Left lung (tissue), 4 donors: ENCODE measurements at regions not wholly inside any gene's neighbourhood (a gene's known extent, or its start where the extent isn't known, plus 50 kb on each side); places are given as distances from the start of the nearest gene placed in this dataset.
"Not testable (repeated sequence)": the region's sequence is repeated elsewhere in the genome, so short reads cannot be mapped to it uniquely, and the experiment has no call there.

Source experiments
- ATAC-seq: fragments of 200-7000 bp; cut with Tn5 transposase; one replicate; pipeline ENCODE4 v1.9.1; 2020; ENCODE audit warnings: moderate library complexity
- DNase-seq, 4 donors: peaks; one replicate each; pipeline ENCODE4 v3.0.0-alpha.2; 2013 to 2020
- H3K27ac ChIP-seq, 2 donors: fragments of 200-600 bp; sonication (generic) in 1 of 2; one replicate each; pipeline versions ENCODE4 v1.5.0 to v1.8.0; 2020 to 2021
- H3K27me3 ChIP-seq, 2 donors: fragments of 200-600 bp; sonication (generic) in 1 of 2; one replicate each; pipeline versions ENCODE4 v1.5.0 to v1.8.0; 2020 to 2021
- H3K36me3 ChIP-seq, 2 donors: fragments of 200-600 bp; sonication (generic) in 1 of 2; one replicate each; pipeline versions ENCODE4 v1.5.0 to v1.8.0; 2020 to 2021
- H3K4me1 ChIP-seq, 2 donors: fragments of 200-600 bp; one replicate each; pipeline ENCODE4 v1.8.0; 2021
- H3K4me3 ChIP-seq, 2 donors: fragments of 200-600 bp; sonication (generic) in 1 of 2; one replicate each; pipeline versions ENCODE4 v1.5.0 to v1.8.0; 2020 to 2021; ENCODE audit warnings: mild to moderate bottlenecking in 1 of 2
- H3K9me3 ChIP-seq, 2 donors: fragments of 200-600 bp; sonication (generic) in 1 of 2; one replicate each; pipeline versions ENCODE4 v1.5.0 to v1.8.0; 2020 to 2021
- intact Hi-C, 2 donors: fragments of 100-400 bp; cut with DNase I; formaldehyde crosslinking; loops; one replicate each; pipeline versions ENCODE4 v1.11.2 to v1.14.2; 2022
- TF ChIP-seq, protein P1 (sequence below), 2 donors: fragments of 200-600 bp; sonication (generic) in 1 of 2; IDR thresholded peaks; one replicate each; pipeline versions ENCODE4 v1.5.0 to v1.8.0; 2021; ENCODE audit warnings: antibody characterized with exemption in 2 of 2
- donor health status: DM: no; HTN: yes; CAD: no.
- donor health status: DM: no; HTN: no; CAD: no.

DNA sequence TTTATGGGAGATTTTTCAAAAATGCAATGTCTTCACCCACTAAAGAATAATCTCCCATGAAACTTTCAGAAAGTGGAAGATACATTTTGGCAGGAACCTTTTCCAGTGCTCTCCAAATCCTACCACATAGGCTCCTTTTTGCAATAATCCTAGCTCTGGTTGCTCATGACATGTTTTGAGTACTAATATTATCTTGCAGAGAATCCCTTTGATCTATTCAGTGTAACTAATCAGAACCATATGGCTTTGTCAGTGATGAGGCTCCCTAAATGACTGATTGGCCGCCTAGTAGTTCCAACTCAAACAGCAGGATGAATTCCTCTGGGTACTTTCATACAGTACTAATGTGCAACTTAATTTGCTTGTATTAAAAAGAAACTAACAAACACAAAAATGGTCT, 544.0 kb upstream of the FAM98A start:
- Histone ChIP-seq H3K27me3 (no peaks in the 10 kb centered on the region), H3K27ac (no peak overlapping the region), H3K4me1 (no peaks in the 10 kb centered on the region), H3K4me3 (no peak overlapping the region), H3K9me3 (peaks cover 0 to 20% of the 10 kb centered on the region in 2 donors), H3K36me3 (no peaks in the 10 kb centered on the region)
- TF ChIP-seq, protein P1, sequence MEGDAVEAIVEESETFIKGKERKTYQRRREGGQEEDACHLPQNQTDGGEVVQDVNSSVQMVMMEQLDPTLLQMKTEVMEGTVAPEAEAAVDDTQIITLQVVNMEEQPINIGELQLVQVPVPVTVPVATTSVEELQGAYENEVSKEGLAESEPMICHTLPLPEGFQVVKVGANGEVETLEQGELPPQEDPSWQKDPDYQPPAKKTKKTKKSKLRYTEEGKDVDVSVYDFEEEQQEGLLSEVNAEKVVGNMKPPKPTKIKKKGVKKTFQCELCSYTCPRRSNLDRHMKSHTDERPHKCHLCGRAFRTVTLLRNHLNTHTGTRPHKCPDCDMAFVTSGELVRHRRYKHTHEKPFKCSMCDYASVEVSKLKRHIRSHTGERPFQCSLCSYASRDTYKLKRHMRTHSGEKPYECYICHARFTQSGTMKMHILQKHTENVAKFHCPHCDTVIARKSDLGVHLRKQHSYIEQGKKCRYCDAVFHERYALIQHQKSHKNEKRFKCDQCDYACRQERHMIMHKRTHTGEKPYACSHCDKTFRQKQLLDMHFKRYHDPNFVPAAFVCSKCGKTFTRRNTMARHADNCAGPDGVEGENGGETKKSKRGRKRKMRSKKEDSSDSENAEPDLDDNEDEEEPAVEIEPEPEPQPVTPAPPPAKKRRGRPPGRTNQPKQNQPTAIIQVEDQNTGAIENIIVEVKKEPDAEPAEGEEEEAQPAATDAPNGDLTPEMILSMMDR (IDR thresholded peaks at IDR 0.05), result no peak
- ATAC-seq (no peak), DNase-seq (no peak)
- intact Hi-C loops, result no loop called here

DNA sequence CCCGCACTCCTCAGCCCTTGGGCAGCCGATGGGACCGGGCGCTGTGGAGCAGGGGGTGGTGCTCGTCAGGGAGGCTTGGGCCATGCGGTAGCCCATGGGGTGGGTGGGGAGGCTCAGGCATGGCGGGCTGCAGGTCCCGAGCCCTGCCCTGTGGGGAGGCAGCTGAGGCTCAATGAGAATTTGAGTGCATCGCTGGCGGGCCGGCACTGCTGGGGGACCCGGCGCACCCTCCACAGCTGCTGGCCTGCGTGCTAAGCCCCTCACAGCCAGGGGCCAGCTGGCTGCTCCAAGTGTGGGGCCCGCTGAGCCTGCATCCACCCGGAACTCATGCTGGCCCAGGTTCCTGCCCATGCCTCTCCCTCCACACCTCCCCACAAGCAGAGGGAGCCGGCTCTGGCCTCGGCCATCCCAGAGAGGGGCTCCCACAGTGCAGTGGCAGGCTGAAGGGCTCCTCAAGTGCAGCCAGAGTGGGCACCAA, 543.5 kb upstream of the FAM98A start:
- DNase-seq, result peak in 1 of 4 donors; percentile 62
- ATAC-seq, result not testable (repeated sequence)

DNA sequence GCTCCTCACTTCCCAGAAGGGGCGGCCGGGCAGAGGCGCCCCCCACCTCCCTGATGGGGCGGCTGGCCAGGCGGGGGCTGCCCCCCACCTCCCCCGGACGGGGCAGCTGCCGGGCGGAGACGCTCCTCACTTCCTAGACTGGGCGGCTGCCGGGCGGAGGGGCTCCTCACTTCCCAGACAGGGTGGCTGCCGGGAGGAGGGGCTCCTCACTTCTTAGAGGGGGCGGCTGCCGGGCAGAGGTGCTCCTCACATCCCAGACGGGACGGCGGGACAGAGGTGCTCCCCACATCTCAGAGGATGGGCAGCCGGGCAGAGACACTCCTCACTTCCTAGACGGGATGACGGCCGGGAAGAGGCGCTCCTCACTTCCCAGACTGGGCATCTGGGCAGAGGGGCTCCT, 534.0 kb upstream of the FAM98A start:
- H3K27ac ChIP-seq, H3K27me3 ChIP-seq, ATAC-seq, intact Hi-C loops, H3K4me3 ChIP-seq, H3K9me3 ChIP-seq, H3K36me3 ChIP-seq, H3K4me1 ChIP-seq: not testable (repeated sequence)
- DNase-seq, result peak in 1 of 4 donors; percentile 67

More for the DNA sequence above, 543.5 kb upstream of the FAM98A start:
- H3K27ac ChIP-seq, H3K27me3 ChIP-seq, H3K36me3 ChIP-seq, H3K4me3 ChIP-seq, H3K4me1 ChIP-seq, intact Hi-C loops: not testable (repeated sequence)
- H3K9me3 ChIP-seq, result peaks cover 0 to 20% of the 10 kb centered on the region in 2 donors

DNA sequence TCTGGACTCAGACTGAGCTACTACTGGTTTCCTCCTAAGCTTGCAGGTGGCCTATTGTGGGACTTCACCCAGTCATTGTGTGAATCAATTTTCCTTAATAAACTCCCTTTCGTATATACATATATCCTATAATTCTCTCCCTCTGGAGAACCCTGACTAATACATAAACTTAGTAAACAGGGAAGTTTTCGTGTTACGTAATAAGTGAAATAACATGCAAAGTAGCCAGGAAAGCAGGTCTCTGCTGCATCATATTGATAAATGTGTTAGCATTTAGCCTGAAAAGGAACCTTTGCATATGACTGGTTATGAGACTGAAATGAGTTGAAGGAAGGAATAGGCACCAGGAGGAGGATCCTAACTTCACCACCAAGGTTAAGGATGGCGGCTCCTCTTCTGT, 527.2 kb upstream of the FAM98A start:
- ATAC-seq, result no peak
- TF ChIP-seq, protein P1 (IDR thresholded peaks at IDR 0.05), result no peak
- intact Hi-C loops, result no loop called here

DNA sequence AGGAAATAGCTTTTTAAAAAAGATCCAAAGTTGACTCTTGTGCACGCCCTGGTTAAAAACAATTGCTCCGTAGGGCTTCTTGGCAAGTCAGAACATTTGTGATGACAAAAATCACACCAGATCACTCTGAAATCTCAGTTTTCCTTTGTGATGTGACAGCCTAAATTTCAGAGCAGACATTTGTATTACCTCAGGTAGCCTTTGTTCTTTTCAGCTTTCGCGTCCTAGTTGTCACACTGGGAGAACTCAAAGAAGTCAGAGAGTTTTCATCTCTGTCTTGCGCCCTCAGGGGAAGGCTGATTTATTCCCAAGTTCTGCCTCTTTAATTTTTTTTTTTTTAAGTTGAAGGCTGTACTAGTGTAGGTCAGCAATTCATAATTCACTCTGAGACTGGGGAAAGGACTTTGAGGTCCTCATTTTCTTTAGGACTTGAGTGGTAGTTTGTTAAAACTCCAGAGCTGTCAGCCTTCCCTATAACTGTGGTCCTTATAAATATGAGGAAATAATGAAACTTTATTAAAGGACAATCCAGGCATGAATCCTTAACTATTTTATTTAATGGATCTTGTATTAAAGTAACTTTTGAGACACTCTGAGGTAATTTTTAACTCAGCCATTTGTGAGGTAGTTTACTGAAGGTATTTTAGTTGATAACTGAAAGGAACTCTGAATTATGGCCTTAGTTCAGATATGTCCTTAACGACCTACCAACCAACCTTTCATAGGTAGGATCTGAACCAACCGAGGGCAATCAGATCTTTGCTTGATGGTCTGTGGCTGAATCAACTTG, 525.1 kb upstream of the FAM98A start:
- DNase-seq (no peak), ATAC-seq (no peak)
- TF ChIP-seq, protein P1 (IDR thresholded peaks at IDR 0.05), result no peak
- no peak overlapping the region for H3K27ac ChIP-seq
- H3K4me3 ChIP-seq, result no peak overlapping the region
- intact Hi-C loops, result no loop called here
- H3K9me3 ChIP-seq, result no peaks in the 10 kb centered on the region
- H3K27me3 ChIP-seq, result no peaks in the 10 kb centered on the region
- H3K4me1 ChIP-seq, result no peaks in the 10 kb centered on the region
- H3K36me3 ChIP-seq, result no peaks in the 10 kb centered on the region

More for the DNA sequence above, 527.2 kb upstream of the FAM98A start:
- Histone ChIP-seq H3K4me3 (no peak overlapping the region), H3K27me3 (no peaks in the 10 kb centered on the region), H3K27ac (no peak overlapping the region), H3K4me1 (no peaks in the 10 kb centered on the region), H3K36me3 (no peaks in the 10 kb centered on the region), H3K9me3 (no peaks in the 10 kb centered on the region)
- DNase-seq, result no peak

DNA sequence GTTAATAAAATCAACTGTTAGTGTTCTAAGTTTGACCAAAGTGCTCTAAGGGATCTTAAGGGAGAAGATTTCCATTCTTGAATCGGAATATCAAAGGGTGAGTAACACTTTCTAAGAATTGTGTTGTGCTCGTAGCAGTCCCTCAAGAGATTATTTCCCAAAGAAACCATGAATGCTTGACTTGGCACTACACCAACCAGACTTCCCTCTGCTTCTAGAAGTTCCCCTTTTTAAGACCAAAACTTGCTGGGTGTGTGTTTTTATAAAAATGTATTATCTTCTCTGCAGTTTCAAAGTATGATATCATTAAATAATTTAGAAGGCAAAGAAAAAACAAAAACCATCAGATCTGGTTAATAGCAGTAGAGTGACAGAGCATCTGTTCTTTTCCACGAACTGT, 522.0 kb upstream of the FAM98A start:
- Histone ChIP-seq H3K4me3 (no peak overlapping the region), H3K4me1 (no peaks in the 10 kb centered on the region), H3K9me3 (no peaks in the 10 kb centered on the region), H3K36me3 (no peaks in the 10 kb centered on the region), H3K27ac (no peak overlapping the region), H3K27me3 (no peaks in the 10 kb centered on the region)
- ATAC-seq (no peak), DNase-seq (no peak)
- intact Hi-C loops, result no loop called here
- TF ChIP-seq, protein P1 (IDR thresholded peaks at IDR 0.05), result no peak
